ENCODE measurements at regions not wholly inside any gene's neighbourhood (a gene's known extent, or its start where the extent isn't known, plus 50 kb on each side); places are given as distances from the start of the nearest gene placed in this dataset.

DNA sequence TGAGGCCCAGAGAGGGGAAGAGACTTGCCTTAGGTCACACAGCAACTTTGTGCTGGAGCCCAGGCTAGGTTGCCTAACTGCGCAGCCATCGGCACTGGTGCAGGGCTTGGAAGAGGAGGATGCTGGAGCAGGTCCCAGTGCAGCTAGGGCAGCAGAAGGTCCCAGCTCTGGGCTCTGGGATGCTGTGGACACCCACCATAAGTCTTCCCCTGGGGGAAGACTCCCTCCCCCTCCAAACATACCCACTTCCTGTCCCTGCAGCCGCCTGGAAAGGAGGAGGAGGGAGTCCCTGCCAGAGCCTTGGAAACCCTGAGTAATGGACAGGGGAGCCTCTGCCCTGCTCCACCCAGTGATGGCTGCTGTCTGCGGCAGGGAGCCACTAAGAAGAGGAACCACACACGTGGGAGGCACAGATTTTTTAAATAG is 93.6 kb downstream of the NCR2 start:
- peak; percentile 87 for DNase-seq (ENCODE audit: low read depth)

- DNase-seq (ENCODE audit: low read depth): peak; percentile 41
Observed at GRCh38 chr6:41429506-41430504, 94.4 kb downstream of the NCR2 start.

GRCh38 chr6:41430875-41431274 is 95.5 kb downstream of the NCR2 start:
- DNase-seq (ENCODE audit: low read depth): peak; percentile 93

DNA sequence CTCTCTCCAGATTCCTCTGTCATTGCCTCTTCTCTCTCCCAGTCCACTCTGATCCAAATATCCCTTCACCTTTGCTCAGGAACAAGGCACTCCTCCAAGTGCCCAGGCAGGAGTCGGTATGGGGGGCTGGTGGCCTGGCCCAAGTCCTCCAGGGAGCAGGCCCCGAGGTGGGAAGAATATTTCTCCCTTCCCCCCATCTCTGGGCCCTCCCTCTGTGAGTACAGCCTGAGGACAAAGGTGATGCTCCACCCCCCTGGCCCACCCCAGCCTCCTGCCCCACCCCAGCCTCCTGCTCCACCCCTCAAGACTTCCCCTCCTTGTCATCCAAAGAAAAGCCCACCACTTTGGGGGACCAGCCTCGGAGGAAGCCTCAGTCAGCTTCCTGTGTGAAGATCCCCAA is 96.9 kb downstream of the NCR2 start:
- DNase-seq (ENCODE audit: low read depth): no peak

GRCh38 chr6:41434803-41435481 is 99.5 kb downstream of the NCR2 start:
- no peak for DNase-seq (ENCODE audit: low read depth)

DNA sequence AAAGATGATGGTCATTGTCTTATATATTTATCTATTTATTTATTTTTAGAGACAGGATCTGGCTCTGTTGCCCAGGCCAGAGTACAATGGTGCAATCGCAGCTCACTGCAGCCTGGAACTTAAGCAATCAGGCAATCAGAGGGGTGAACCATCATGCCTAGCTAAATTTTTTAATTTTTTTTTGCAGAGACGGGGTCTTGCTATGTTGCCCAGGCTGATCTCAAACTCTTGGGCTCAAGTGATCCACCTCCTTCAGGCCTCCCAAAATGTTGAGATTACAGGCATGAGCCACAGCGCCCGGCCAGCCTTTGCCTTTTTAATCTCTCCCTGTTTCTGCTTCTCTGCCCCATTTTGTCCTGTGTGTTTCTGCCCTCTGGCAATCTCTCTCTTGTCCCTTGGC is 102.2 kb downstream of the NCR2 start:
- DNase-seq (ENCODE audit: low read depth): no peak

DNA sequence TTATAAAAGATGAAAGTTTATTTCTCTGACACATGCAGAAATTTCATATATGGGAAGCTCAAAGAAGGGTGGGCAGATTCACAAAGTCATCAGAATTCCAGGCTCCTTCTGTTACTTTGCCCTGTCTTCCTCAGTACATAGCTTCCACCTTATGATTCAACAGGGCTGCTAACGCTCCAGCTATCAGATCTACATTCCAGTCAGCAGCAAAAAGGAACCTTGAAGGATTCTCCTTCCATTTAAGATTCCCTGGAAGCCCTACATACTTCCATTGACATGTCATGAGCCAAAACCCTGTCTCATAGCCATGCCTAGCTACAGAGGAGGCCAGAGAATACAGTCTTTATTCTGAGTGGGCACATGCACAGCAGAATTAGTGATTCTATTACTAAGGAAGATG is 103.3 kb downstream of the NCR2 start:
- DNase-seq (ENCODE audit: low read depth): no peak

- DNase-seq (ENCODE audit: low read depth): no peak
Observed at GRCh38 chr6:41439524-41440418, 104.4 kb downstream of the NCR2 start.

GRCh38 chr6:41440958-41441357 is 105.2 kb upstream of the FOXP4 start:
- DNase-seq (ENCODE audit: low read depth): no peak

- no peak for DNase-seq (ENCODE audit: low read depth)
Observed at GRCh38 chr6:41441598-41442351, 104.4 kb upstream of the FOXP4 start.

GRCh38 chr6:41442352-41442672 is 103.9 kb upstream of the FOXP4 start:
- no peak for DNase-seq (ENCODE audit: low read depth)

- no peak for DNase-seq (ENCODE audit: low read depth)
Observed at GRCh38 chr6:41442800-41443501, 103.2 kb upstream of the FOXP4 start.

DNA sequence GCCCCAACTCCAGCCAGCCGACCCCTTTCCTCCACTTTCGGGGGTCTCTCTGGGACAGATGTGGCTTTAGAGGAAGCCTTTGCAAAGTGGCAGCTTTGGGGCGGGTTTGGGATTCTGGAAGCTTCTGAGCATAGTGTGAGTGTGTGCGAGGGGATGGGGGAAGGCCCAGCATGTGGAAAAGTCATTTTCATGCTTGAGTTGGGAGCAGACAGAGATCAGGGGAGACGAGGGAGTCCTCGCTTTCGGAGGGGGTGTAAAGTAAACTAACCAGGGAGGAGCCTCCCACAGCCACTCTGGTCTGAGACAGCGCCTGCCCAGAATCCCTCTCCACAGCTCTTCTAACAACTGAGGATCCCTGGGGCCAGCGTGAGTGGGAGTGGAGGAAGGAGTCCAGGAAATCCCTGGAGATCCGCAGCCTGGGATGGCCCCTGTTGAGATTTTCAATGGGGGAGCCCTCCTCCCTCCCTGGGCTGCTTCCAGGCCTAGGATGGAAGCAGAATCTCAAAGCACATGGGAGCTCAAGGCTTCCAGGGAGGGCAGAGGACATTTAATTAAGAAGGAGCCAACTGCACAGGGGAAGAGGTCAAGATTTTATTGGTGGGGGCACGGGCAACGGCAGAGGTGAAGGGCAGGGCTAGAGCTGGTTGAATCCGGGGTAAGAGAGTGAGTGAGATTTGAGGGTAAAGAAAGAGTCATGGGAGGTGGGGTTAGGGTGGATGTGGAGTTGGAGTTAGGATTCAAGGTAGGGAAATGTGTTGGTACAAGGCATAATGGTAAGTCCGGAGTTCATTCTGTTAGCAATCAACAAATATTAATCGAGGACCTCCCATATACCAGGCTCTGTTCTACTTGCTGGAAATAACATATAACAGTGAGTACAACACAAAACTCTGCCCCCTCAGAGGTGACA is 102.3 kb upstream of the FOXP4 start:
- DNase-seq (ENCODE audit: low read depth): no peak

DNA sequence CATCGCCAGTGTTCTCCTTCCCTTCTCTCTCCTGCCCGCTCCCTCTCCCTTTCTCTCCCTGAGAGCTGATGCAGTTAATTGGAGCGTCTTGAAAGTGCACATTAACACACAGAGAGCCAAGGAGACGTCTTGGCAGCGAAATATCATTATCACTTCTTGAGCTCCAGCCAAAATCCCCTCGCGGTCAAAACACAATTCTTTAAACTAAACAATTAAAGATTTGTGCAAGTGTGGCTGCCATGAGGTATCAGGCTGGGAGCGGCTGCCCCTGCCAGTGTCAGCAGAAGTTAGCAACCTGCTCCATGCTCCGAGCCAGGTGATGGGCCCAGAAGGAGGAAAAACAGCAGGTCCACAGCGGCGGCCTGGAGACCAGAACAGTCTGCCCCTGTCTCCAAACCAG is 100.9 kb upstream of the FOXP4 start:
- no peak for DNase-seq (ENCODE audit: low read depth)

- no peak for DNase-seq (ENCODE audit: low read depth)
Observed at GRCh38 chr6:41446132-41446531, 100.0 kb upstream of the FOXP4 start.

- DNase-seq (ENCODE audit: low read depth): peak; percentile 27
Observed at GRCh38 chr6:41446907-41447545, 99.2 kb upstream of the FOXP4 start.

GRCh38 chr6:41448256-41448655 is 97.9 kb upstream of the FOXP4 start:
- DNase-seq (ENCODE audit: low read depth): no peak

DNA sequence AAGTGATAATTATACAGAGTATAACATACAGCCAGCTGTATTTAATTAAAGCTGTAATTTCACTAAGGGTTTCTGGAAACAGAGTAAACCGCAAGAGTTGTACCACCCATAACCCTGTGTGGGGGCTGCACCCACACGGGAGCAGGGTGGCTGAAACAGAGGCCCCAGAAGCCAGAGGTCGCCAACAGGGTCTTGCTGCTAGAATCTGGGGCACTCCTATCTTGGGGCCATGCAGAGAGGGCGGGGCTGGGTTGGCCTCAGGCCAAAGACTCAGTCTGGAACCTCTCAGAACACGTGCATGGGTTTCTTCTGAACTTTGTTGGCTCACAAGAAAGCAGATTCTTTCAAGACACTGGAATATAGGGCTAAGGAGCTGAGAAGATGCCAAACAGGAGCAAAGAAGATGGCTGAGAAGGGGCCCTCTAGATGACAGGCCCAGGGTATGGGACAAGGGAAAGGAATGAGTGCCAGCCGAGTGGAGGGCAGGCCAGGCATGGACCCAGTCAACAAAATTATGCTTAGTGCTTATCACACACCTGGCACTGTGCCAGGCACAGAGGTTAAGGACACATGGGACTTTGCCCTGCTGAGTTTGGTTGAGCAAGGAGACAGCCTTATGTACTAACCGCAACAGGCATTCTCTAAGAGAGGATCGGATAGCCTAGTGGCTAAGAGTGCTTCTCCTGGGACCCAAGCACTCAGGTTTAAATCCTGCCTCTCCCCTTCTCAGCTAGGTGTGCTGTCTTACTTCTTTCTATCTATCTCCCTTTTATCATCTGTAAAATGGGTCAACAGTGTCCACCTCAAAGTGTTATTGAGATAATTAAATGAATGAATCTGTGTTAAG is 96.6 kb upstream of the FOXP4 start:
- DNase-seq (ENCODE audit: low read depth): peak; percentile 46

Data from RPMI7951 (cell line).